GM12878 (cell line): ENCODE measurements at regions not wholly inside any gene's neighbourhood (a gene's known extent, or its start where the extent isn't known, plus 50 kb on each side); places are given as distances from the start of the nearest gene placed in this dataset.
A peak's percentile ranks its signal among the peaks of the same experiment; 100 is the strongest.

ENCODE experiments used
- ATAC-seq: fragments of 200-7000 bp; cut with Tn5 transposase; 3 replicates; pipeline ENCODE4 v1.9.1; 2020; ENCODE audit warnings: mild to moderate bottlenecking, moderate library complexity
- BruUV-seq: library from RNA; stranded (reverse); fragments of 400-500 nt; replicated peaks from 2 replicates; lab custom pipeline; 2021; lab: Mats Ljungman, UMichigan
- CTCF ChIA-PET: fragments of 300-600 bp; sonication (Branson Sonifier 250); formaldehyde crosslinking; extraction: SDS; loops from one replicate; lab custom pipeline; 2021; ENCODE audit warnings: inconsistent platforms; lab: Yijun Ruan, JAX
- POLR2A ChIA-PET: fragments of 350-600 bp; formaldehyde crosslinking; extraction: SDS; loops from one replicate; lab custom pipeline; 2021; ENCODE audit warnings: inconsistent platforms; lab: Charles Lee
- RAD21 ChIA-PET: fragments of 300-600 bp; sonication (Branson Sonifier 250); formaldehyde crosslinking; loops from one replicate; lab custom pipeline; 2023; ENCODE audit warnings: antibody characterized with exemption; ENCODE audit not compliant: unreplicated experiment; lab: Charles Lee
- SMC1A ChIA-PET: fragments of 300-600 bp; sonication (Branson Sonifier 250); formaldehyde crosslinking; loops from one replicate; lab custom pipeline; 2023; ENCODE audit not compliant: unreplicated experiment, uncharacterized antibody; lab: Charles Lee
- DNase-seq: peaks from one replicate; pipeline ENCODE4 v3.0.0-alpha.2; 2011; ENCODE audit warnings: low read depth, low spot score
- FAIRE-seq: peaks from 3 replicates; lab custom pipeline; 2011; peaks lifted over from hg19 to GRCh38; lab: Jason Lieb, UNC
- H2AFZ ChIP-seq: 2 replicates; pipeline ENCODE4 v1.6.0; 2011; ENCODE audit warnings: low read depth, low read length, control low read depth; ENCODE audit not compliant: control insufficient read depth
- H3K27ac ChIP-seq: 2 replicates; pipeline ENCODE4 v1.5.1; 2011; ENCODE audit warnings: control low read depth; ENCODE audit not compliant: control insufficient read depth, insufficient read depth
- H3K27me3 ChIP-seq, 2 experiments: replicated peaks in 1 of 2; 2 replicates each; pipeline versions ENCODE4 v1.6.0 to v1.6.1; 2011; ENCODE audit warnings: low read length in 1 of 2; ENCODE audit not compliant: control insufficient read depth in 2 of 2, insufficient read depth in 2 of 2
- H3K36me3 ChIP-seq, 2 experiments: 2 replicates each; pipeline ENCODE4 v1.5.1; 2011; ENCODE audit warnings: low read length in 1 of 2; ENCODE audit not compliant: control insufficient read depth in 2 of 2, insufficient read depth in 2 of 2
- H3K4me1 ChIP-seq: 2 replicates; pipeline ENCODE4 v1.6.1; 2011; ENCODE audit warnings: mild to moderate bottlenecking, low read length, moderate library complexity, mixed read lengths; ENCODE audit not compliant: control insufficient read depth, insufficient read depth
- H3K4me2 ChIP-seq: 2 replicates; pipeline ENCODE4 v1.6.0; 2011; ENCODE audit warnings: control low read depth; ENCODE audit not compliant: control insufficient read depth, insufficient read depth
- H3K4me3 ChIP-seq: fragments of 200-600 bp; sonication (generic); 2 replicates; pipeline ENCODE4 v1.5.1; 2016
- H3K79me2 ChIP-seq: 2 replicates; pipeline ENCODE4 v1.6.0; 2011; ENCODE audit warnings: low read length; ENCODE audit not compliant: control insufficient read depth, insufficient read depth
- H3K9ac ChIP-seq: 2 replicates; pipeline ENCODE4 v1.8.0; 2011; ENCODE audit warnings: low read length, control low read depth, mixed read lengths; ENCODE audit not compliant: control insufficient read depth, insufficient read depth
- H3K9me3 ChIP-seq: replicated peaks from 3 replicates; pipeline ENCODE4 v1.5.1; 2011; ENCODE audit warnings: mild to moderate bottlenecking, low read length; ENCODE audit not compliant: control insufficient read depth, insufficient read depth
- H4K20me1 ChIP-seq: 2 replicates; pipeline ENCODE4 v1.6.0; 2011; ENCODE audit not compliant: control insufficient read depth, insufficient read depth
- CUX1 ChIP-seq: IDR thresholded peaks from 2 replicates; pipeline ENCODE4 v1.6.1; 2012; ENCODE audit warnings: improper control_type of control experiment, low read depth, low read length; ENCODE audit not compliant: insufficient replicate concordance
- E4F1 ChIP-seq: fragments of 450-650 bp; IDR thresholded peaks from 2 replicates; pipeline ENCODE4 v1.6.1; 2018; ENCODE audit warnings: borderline replicate concordance, mild to moderate bottlenecking; ENCODE audit not compliant: partially characterized antibody
- EED ChIP-seq: sonication (generic); IDR thresholded peaks from 2 replicates; pipeline ENCODE4 v1.6.1; 2016; ENCODE audit warnings: antibody characterized with exemption, low read depth
- ETV6 ChIP-seq, 2 experiments: fragments of 450-650 bp in 1 of 2; IDR thresholded peaks in 1 of 2; conservative IDR thresholded peaks in 1 of 2; 2 replicates each; pipeline ENCODE4 v1.6.1; 2014; ENCODE audit warnings: antibody characterized with exemption in 1 of 2, borderline replicate concordance in 1 of 2, low read depth in 1 of 2, mild to moderate bottlenecking in 1 of 2, moderate library complexity in 1 of 2
- FOS ChIP-seq: IDR thresholded peaks from 3 replicates; pipeline ENCODE4 v1.6.1; 2011; ENCODE audit warnings: borderline replicate concordance; ENCODE audit not compliant: insufficient read length; ENCODE audit errors: extremely low read depth
- JUNB ChIP-seq: IDR thresholded peaks from 2 replicates; pipeline ENCODE4 v1.6.1; 2016; ENCODE audit warnings: antibody characterized with exemption, mild to moderate bottlenecking
- MEF2A ChIP-seq: IDR thresholded peaks from 2 replicates; pipeline ENCODE4 v1.6.1; 2011; ENCODE audit warnings: low read depth, mild to moderate bottlenecking, low read length, moderate library complexity; ENCODE audit not compliant: insufficient read depth
- PAX5 ChIP-seq: IDR thresholded peaks from 2 replicates; pipeline ENCODE4 v1.6.1; 2011; ENCODE audit warnings: low read depth, low read length, borderline replicate concordance
- POLR2AphosphoS5 ChIP-seq: IDR thresholded peaks from 2 replicates; pipeline ENCODE4 v1.6.1; 2011; ENCODE audit warnings: mild to moderate bottlenecking, low read length, inconsistent platforms
- RCOR1 ChIP-seq: conservative IDR thresholded peaks from 2 replicates; pipeline ENCODE4 v1.6.1; 2012; ENCODE audit warnings: low read depth, low read length, improper control_type of control experiment
- SPI1 ChIP-seq: IDR thresholded peaks from 2 replicates; pipeline ENCODE4 v1.6.1; 2011; ENCODE audit warnings: low read depth, mild to moderate bottlenecking, low read length, moderate library complexity, borderline replicate concordance; ENCODE audit not compliant: insufficient read depth
- SREBF1 ChIP-seq: IDR thresholded peaks from 2 replicates; pipeline ENCODE4 v1.6.1; 2012; ENCODE audit warnings: mild to moderate bottlenecking, low read length
- SREBF2 ChIP-seq: IDR thresholded peaks from 2 replicates; pipeline ENCODE4 v1.6.1; 2012; ENCODE audit warnings: mild to moderate bottlenecking, low read length
- STAT1 ChIP-seq: fragments of 450-650 bp; conservative IDR thresholded peaks from 2 replicates; pipeline ENCODE4 v1.6.1; 2014; ENCODE audit warnings: antibody characterized with exemption, mild to moderate bottlenecking
- ZNF207 ChIP-seq: fragments of 450-650 bp; IDR thresholded peaks from 2 replicates; pipeline ENCODE4 v1.6.1; 2014; ENCODE audit warnings: antibody characterized with exemption, mild to moderate bottlenecking, borderline replicate concordance
- ZNF622 ChIP-seq: fragments of 450-650 bp; IDR thresholded peaks from 2 replicates; pipeline ENCODE4 v1.6.1; 2017; ENCODE audit warnings: mild to moderate bottlenecking, inconsistent platforms
- ZZZ3 ChIP-seq: IDR thresholded peaks from 2 replicates; pipeline ENCODE4 v1.6.1; 2011; ENCODE audit warnings: low read depth; ENCODE audit not compliant: control insufficient read depth, insufficient read length
- WGBS: methylation state at CpG from one replicate; pipeline ENCODE4 v1.1.6; 2016; ENCODE audit warnings: low lambda C conversion rate; ENCODE audit not compliant: insufficient replicate concordance, insufficient coverage; ENCODE audit errors: missing lambda C conversion rate; 5-methylcytosine and 5-hydroxymethylcytosine counted together
- in situ Hi-C: fragments of 300-500 bp; cut with MboI; formaldehyde crosslinking; loops from 9 replicates; pipeline ENCODE4 v1.14.3; 2018; ENCODE audit warnings: mixed read lengths
- intact Hi-C: fragments of 100-400 bp; cut with micrococcal nuclease; formaldehyde crosslinking; loops from one replicate; pipeline ENCODE4 v1.14.2; 2022; ENCODE audit not compliant: unreplicated experiment

GRCh38 chr5:56735849-56736641, 79.3 kb upstream of the MAP3K1 start:
- ChIA-PET CTCF (no interaction called here), SMC1A (interaction anchor here (1.0 to 2.9 kb wide), 3 partner anchors 9 to 99 kb away, joined by 3 to 8 read pairs (median 3); no protein-coding TSS in a partner anchor), RAD21 (no interaction called here), POLR2A (interaction anchor here (0.5 to 1.0 kb wide), 2 partner anchors 20 to 50 kb away, joined by 3 to 4 read pairs; no protein-coding TSS in a partner anchor)
- no peak overlapping the region for H3K4me3 ChIP-seq
- no peak overlapping the region for H3K9ac ChIP-seq
- FAIRE-seq: no peak
- H3K27ac ChIP-seq: no peak overlapping the region
- H3K9me3 ChIP-seq: no peaks in the 10 kb centered on the region
- H2AFZ ChIP-seq: no peak overlapping the region; the same call in none of the 2 replicates
- 40% methylated on average over 9 of the region's 9 CpGs for WGBS
- H4K20me1 ChIP-seq: no peaks in the 10 kb centered on the region
- in situ Hi-C loops: no loop called here
- no peak for DNase-seq
- H3K36me3 ChIP-seq: no peaks in the 10 kb centered on the region
- peaks cover 10% of the 10 kb centered on the region for H3K4me1 ChIP-seq
- no peaks in the 10 kb centered on the region for H3K27me3 ChIP-seq
- H3K4me2 ChIP-seq: no peak overlapping the region
- no peak for ATAC-seq
- intact Hi-C loops: no loop called here
- no TSS peak for BruUV-seq
- no peaks in the 10 kb centered on the region for H3K79me2 ChIP-seq
- TF ChIP-seq STAT1 (no peak), MEF2A (peak; percentile 52; the same call in 1 of the 2 replicates), RCOR1 (no peak), EED (0 out of 2 replicates have a peak, but pooled peaks have one; percentile 51), E4F1 (no peak), CUX1 (no peak), SREBF2 (no peak), JUNB (no peak), SPI1 (peak; percentile 14; the same call in 1 of the 2 replicates), ZNF622 (no peak), ZZZ3 (no peak), ETV6 (conservative IDR thresholded peaks at IDR 0.05 in 1 of 2, IDR thresholded peaks at IDR 0.05 in 1 of 2; ENCODE audit: borderline replicate concordance in 1 of 2, low read depth in 1 of 2) (peak in 1 of 2 experiments; percentile 49; a peak in 1 of 4 replicates), PAX5 (no peak), POLR2AphosphoS5 (no peak), SREBF1 (no peak), ZNF207 (no peak), FOS (no peak)
